ENCODE measurements at regions not wholly inside any gene's neighbourhood (a gene's known extent, or its start where the extent isn't known, plus 50 kb on each side); places are given as distances from the start of the nearest gene placed in this dataset.

GRCh38 chrX:152575331-152575730 is 62.4 kb upstream of the GABRQ start:
- TF ChIP-seq CTCF (conservative IDR thresholded peaks at IDR 0.05): no peak
- TF ChIP-seq EZH2 (IDR thresholded peaks at IDR 0.05; ENCODE audit: low read depth): no peak

Data from PC-9 (cell line).